ENCODE measurements at regions not wholly inside any gene's neighbourhood (a gene's known extent, or its start where the extent isn't known, plus 50 kb on each side); places are given as distances from the start of the nearest gene placed in this dataset.

DNA sequence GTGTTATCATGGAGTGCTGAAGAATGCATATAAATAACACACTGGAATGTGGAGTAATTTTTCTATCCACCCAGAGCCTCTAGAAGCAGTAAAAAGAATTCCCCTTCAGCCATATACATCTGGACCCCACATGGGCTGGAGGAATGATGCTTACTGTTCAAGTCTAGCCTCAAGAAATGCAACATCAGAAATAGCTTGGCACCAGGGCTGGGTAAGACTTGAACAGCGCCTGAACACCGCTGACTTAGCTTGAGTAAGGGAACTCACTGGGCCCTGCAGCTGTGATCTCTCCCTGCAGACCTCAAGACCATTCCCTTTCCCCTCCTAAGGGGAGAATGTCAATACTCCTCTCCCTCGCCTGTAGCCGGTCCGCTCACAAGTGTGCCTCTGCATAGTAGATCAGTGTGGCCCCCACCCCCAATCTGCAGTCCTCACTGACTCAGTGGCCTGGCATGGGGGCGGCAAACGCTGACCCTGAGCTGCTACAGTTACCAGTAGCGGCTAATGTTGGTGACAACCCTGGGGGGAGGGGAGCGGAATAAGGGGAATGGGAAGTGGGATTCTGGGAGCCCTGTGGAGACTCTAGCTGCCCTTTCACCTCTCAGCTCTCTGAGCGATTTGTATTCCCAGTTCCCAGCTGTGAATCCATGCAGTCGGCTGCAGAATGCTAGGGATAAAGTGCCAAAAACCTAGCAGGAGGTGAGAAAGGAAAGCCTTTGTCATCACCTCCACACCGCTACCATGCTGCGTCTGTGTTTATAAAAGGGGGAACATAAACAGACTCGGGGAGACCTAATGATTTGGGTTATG, 483.9 kb downstream of the DISC1 start:
- DNase-seq (ENCODE audit: extremely low spot score) = no peak
- ChIA-PET CTCF (no interaction called here), POLR2A (no interaction called here)
- TF ChIP-seq ZNF384 (IDR thresholded peaks at IDR 0.05) (no peak), SUZ12 (IDR thresholded peaks at IDR 0.05) (no peak), TARDBP (IDR thresholded peaks at IDR 0.05) (no peak), L3MBTL2 (conservative IDR thresholded peaks at IDR 0.05) (no peak), FOXK2 (IDR thresholded peaks at IDR 0.05) (no peak), HDGF (IDR thresholded peaks at IDR 0.05; ENCODE audit: borderline replicate concordance) (no peak)

DNA sequence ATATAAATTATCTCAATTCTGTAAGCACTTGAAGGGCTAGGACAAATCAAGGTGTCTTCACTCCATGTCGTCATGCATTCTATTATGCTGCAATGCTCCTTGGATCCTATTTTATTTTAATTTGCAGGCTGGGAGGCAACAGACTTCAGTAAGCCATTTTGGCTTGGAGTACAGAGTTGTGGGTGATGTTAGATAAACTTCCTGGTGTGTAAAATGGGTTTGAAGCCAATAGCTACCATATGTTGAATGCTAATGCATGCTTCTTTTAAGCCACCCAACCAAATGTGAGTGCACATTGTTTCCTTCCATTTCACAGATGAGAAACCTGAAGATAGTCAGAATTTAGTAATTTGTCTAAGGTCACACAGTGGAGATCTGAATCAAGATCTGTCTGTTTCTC, 482.8 kb downstream of the DISC1 start:
- POLR2A ChIA-PET = no interaction called here
- TF ChIP-seq CTBP1 (IDR thresholded peaks at IDR 0.05; ENCODE audit: borderline replicate concordance) = no peak
- TF ChIP-seq LEF1 (IDR thresholded peaks at IDR 0.05; ENCODE audit: borderline replicate concordance) = no peak
- no peak for TF ChIP-seq FOXM1 (IDR thresholded peaks at IDR 0.05; ENCODE audit: borderline replicate concordance)
- TF ChIP-seq, protein P1, sequence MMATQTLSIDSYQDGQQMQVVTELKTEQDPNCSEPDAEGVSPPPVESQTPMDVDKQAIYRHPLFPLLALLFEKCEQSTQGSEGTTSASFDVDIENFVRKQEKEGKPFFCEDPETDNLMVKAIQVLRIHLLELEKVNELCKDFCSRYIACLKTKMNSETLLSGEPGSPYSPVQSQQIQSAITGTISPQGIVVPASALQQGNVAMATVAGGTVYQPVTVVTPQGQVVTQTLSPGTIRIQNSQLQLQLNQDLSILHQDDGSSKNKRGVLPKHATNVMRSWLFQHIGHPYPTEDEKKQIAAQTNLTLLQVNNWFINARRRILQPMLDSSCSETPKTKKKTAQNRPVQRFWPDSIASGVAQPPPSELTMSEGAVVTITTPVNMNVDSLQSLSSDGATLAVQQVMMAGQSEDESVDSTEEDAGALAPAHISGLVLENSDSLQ (IDR thresholded peaks at IDR 0.05) = no peak
- TF ChIP-seq TARDBP (IDR thresholded peaks at IDR 0.05) = no peak
- no peak for DNase-seq (ENCODE audit: extremely low spot score)
- CTCF ChIA-PET = no interaction called here

DNA sequence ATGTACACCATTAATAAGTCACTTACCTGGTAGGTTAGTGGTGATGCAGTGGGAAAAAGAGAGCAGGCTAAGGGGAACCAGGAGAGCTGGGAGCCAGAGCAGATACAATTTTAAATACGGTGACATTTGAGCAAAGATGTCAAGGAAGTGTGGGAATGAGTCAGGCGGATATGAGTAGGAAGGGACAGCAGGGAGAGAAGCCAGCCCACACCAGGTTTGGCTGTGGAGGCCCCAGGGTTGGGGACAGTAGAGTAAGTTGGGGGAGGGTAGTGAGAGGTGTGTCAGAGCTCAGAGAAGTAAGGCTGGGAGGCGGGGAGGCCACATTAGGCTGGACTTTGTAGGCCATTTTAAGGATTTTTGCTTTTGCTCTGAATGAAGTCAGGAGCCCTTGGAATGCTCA, 482.0 kb downstream of the DISC1 start:
- no peak for DNase-seq (ENCODE audit: extremely low spot score)
- ChIA-PET CTCF (no interaction called here), POLR2A (no interaction called here)
- no peak for TF ChIP-seq LEF1 (IDR thresholded peaks at IDR 0.05; ENCODE audit: borderline replicate concordance)
- no peak for TF ChIP-seq SP1 (IDR thresholded peaks at IDR 0.05)
- no peak for TF ChIP-seq ARNT (IDR thresholded peaks at IDR 0.05)
- TF ChIP-seq FOXA1 (IDR thresholded peaks at IDR 0.05) = no peak
- TF ChIP-seq FOXK2 (IDR thresholded peaks at IDR 0.05) = no peak
- TF ChIP-seq CTBP1 (IDR thresholded peaks at IDR 0.05; ENCODE audit: borderline replicate concordance) = no peak
- no peak for TF ChIP-seq HDGF (IDR thresholded peaks at IDR 0.05; ENCODE audit: borderline replicate concordance)
- no peak for TF ChIP-seq FOXM1 (IDR thresholded peaks at IDR 0.05; ENCODE audit: borderline replicate concordance)
- TF ChIP-seq BHLHE40 (IDR thresholded peaks at IDR 0.05; ENCODE audit: borderline replicate concordance) = no peak

DNA sequence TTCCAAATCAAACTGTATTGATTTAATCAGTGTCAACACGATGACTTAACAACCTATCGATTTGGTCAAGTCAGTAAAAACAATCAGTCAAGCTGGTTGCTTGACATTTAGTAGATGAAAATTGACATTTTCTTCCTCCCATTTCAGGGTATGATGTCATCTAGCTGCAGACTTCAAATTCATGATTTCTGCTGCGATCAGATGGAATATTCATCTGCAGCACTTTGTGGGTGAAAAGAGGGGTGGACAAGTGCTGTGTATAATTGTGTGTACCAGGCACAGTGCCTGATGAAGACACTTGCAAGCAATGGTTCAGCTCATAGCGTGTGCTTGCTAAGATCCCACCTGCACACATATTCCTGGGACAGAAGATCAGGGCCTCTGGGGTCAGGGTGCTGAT, 479.8 kb downstream of the DISC1 start:
- ChIA-PET POLR2A (no interaction called here), CTCF (no interaction called here)
- TF ChIP-seq ZNF384 (IDR thresholded peaks at IDR 0.05) = no peak
- no peak for TF ChIP-seq SUZ12 (IDR thresholded peaks at IDR 0.05)
- no peak for TF ChIP-seq TARDBP (IDR thresholded peaks at IDR 0.05)
- no peak for TF ChIP-seq BHLHE40 (IDR thresholded peaks at IDR 0.05; ENCODE audit: borderline replicate concordance)
- DNase-seq (ENCODE audit: extremely low spot score) = no peak

DNA sequence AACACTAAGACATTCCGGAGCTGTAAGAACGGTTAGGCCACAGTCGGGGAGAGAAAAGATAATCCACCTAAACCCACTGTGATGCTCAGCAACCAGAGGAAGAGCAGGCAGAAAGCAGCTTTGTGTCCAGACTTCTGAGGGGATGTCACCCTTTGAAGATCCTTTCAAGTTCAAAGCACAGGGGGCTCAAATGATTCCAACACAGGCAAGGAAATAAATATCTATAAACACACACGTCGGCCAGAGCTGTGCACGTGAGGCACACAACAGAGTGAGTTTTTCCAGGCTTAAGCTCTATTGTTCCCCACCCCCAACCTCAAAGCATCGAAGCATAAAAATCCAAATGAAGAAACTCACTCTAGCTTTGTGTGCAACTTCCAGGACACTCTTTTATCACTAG, 479.0 kb downstream of the DISC1 start:
- no peak for TF ChIP-seq TARDBP (IDR thresholded peaks at IDR 0.05)
- no peak for TF ChIP-seq ELF4 (IDR thresholded peaks at IDR 0.05)
- POLR2A ChIA-PET = no interaction called here
- CTCF ChIA-PET = no interaction called here
- no peak for DNase-seq (ENCODE audit: extremely low spot score)

DNA sequence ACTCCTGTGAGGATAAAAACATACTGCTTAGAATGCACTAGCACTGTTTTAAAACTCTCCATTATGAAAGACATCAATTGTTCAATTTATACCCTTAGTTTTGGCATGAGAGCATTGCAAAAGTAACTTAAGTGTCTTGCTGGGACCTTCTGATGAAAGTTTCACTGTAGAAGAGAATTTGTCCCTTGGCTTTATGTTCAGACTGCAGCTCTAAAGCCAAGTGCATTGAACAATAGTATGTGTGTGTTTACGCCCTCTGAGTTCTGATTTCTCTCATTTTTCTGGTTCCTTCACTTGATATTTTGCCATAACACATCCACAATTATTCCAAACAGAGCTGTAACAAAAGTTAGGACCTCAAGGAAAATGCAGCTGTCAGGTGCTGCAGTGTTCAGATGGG, 474.6 kb downstream of the DISC1 start:
- CTCF ChIA-PET = no interaction called here
- DNase-seq (ENCODE audit: extremely low spot score) = no peak
- POLR2A ChIA-PET = no interaction called here
- TF ChIP-seq ZNF384 (IDR thresholded peaks at IDR 0.05) (no peak), ARNT (IDR thresholded peaks at IDR 0.05) (no peak), LEF1 (IDR thresholded peaks at IDR 0.05; ENCODE audit: borderline replicate concordance) (no peak), HDGF (IDR thresholded peaks at IDR 0.05; ENCODE audit: borderline replicate concordance) (no peak), NFRKB (IDR thresholded peaks at IDR 0.05) (no peak), TARDBP (IDR thresholded peaks at IDR 0.05) (no peak), FOXK2 (IDR thresholded peaks at IDR 0.05) (no peak), FOXA1 (IDR thresholded peaks at IDR 0.05) (no peak), CTBP1 (IDR thresholded peaks at IDR 0.05; ENCODE audit: borderline replicate concordance) (no peak), SUZ12 (IDR thresholded peaks at IDR 0.05) (no peak), FOXM1 (IDR thresholded peaks at IDR 0.05; ENCODE audit: borderline replicate concordance) (no peak), SP1 (IDR thresholded peaks at IDR 0.05) (no peak), BHLHE40 (IDR thresholded peaks at IDR 0.05; ENCODE audit: borderline replicate concordance) (no peak), ELF4 (IDR thresholded peaks at IDR 0.05) (no peak), L3MBTL2 (conservative IDR thresholded peaks at IDR 0.05) (no peak)
- TF ChIP-seq, protein P1 (IDR thresholded peaks at IDR 0.05) = no peak

DNA sequence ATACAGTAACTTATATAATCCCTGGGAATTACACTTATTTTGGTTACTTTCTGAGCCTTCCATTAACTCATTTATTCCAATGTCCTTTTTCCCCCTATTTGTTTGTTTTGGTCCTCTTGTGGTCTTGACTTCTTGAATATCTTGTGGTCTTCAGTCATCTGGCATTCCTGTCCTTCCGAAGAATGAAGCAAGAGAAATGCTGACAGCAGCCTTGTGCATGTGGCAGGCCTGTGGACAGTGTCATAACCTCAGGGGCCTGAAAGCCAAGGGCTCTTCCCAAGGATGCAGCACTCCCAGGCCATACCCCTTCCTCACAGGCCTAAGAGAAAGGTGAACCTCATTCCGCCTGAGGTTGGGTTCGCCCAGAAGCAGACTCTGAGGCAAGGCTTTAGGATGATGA, 470.2 kb downstream of the DISC1 start:
- POLR2A ChIA-PET = no interaction called here
- TF ChIP-seq CTBP1 (IDR thresholded peaks at IDR 0.05; ENCODE audit: borderline replicate concordance) (no peak), SP1 (IDR thresholded peaks at IDR 0.05) (no peak), NFRKB (IDR thresholded peaks at IDR 0.05) (no peak), BHLHE40 (IDR thresholded peaks at IDR 0.05; ENCODE audit: borderline replicate concordance) (no peak), ZNF384 (IDR thresholded peaks at IDR 0.05) (no peak), FOXM1 (IDR thresholded peaks at IDR 0.05; ENCODE audit: borderline replicate concordance) (no peak), ARNT (IDR thresholded peaks at IDR 0.05) (no peak), HDGF (IDR thresholded peaks at IDR 0.05; ENCODE audit: borderline replicate concordance) (no peak), TARDBP (IDR thresholded peaks at IDR 0.05) (no peak), LEF1 (IDR thresholded peaks at IDR 0.05; ENCODE audit: borderline replicate concordance) (no peak), L3MBTL2 (conservative IDR thresholded peaks at IDR 0.05) (no peak), FOXA1 (IDR thresholded peaks at IDR 0.05) (no peak), FOXK2 (IDR thresholded peaks at IDR 0.05) (no peak), ELF4 (IDR thresholded peaks at IDR 0.05) (no peak), SUZ12 (IDR thresholded peaks at IDR 0.05) (no peak)
- TF ChIP-seq, protein P1 (IDR thresholded peaks at IDR 0.05) = no peak
- DNase-seq (ENCODE audit: extremely low spot score) = no peak
- CTCF ChIA-PET = no interaction called here
